ENCODE measurements at regions not wholly inside any gene's neighbourhood (a gene's known extent, or its start where the extent isn't known, plus 50 kb on each side); places are given as distances from the start of the nearest gene placed in this dataset.

DNA sequence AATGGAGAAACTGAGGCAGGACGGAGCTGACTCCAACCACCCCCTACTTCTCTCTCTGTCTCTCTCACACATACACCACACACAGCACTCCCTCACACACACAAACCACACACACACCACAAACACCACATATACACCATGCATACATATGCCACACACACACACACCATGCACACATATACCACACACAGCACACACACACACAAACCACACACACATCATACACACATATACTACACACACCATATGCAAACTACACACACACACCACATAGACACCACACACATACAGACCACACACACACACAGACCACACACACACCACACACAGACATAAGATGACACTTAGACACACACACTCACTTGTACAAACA is 94.3 kb downstream of the RIPK4 start:
- DNase-seq (ENCODE audit: low read depth, low spot score) = no peak

DNA sequence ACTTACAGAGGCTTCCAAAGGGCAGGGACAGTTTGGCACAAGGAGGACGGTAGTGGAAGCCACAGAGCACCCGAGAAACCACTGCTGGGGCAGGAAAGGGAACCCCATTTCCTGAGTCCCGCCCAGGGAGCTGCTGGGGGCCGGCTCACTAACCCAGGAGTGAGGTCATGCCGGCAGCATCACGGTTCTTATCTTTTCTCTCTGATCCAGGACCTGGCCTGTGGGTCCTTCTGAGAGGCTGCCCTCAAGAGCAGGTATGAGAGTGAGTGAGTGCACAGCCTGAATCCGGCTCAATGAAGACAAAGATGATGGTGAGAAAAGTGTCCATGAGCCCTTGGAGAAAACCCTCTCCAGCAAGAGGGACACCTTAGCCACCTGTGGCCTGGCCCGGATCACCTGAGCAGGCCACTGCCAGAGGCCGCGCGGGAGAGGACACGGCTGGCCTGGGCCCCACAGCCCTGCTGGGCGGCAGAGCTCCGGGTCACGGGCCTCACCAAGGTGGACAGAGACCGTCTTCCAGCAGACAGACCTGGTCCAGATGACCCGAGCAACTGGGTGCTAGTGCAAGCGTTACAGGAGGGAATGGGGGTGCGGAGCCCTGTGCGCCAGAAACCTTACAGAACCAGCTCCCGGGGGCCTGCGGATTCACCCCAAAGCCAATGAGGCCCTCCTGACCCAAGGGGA is 94.9 kb downstream of the RIPK4 start:
- DNase-seq (ENCODE audit: low read depth, low spot score) = no peak
- no peak overlapping the region for H3K4me3 ChIP-seq (ENCODE audit: low read depth, low read length)
- in situ Hi-C loops (cut with HindIII; ENCODE audit: low sequenced_read_pairs) = no loop called here
- TF ChIP-seq, protein P1, sequence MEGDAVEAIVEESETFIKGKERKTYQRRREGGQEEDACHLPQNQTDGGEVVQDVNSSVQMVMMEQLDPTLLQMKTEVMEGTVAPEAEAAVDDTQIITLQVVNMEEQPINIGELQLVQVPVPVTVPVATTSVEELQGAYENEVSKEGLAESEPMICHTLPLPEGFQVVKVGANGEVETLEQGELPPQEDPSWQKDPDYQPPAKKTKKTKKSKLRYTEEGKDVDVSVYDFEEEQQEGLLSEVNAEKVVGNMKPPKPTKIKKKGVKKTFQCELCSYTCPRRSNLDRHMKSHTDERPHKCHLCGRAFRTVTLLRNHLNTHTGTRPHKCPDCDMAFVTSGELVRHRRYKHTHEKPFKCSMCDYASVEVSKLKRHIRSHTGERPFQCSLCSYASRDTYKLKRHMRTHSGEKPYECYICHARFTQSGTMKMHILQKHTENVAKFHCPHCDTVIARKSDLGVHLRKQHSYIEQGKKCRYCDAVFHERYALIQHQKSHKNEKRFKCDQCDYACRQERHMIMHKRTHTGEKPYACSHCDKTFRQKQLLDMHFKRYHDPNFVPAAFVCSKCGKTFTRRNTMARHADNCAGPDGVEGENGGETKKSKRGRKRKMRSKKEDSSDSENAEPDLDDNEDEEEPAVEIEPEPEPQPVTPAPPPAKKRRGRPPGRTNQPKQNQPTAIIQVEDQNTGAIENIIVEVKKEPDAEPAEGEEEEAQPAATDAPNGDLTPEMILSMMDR (IDR thresholded peaks at IDR 0.05; ENCODE audit: low read depth, low read length) = no peak

More for the DNA sequence above, 94.3 kb downstream of the RIPK4 start:
- TF ChIP-seq, protein P1 (IDR thresholded peaks at IDR 0.05; ENCODE audit: low read depth, low read length) = no peak
- in situ Hi-C loops (cut with HindIII; ENCODE audit: low sequenced_read_pairs) = no loop called here
- H3K4me3 ChIP-seq (ENCODE audit: low read depth, low read length) = no peak overlapping the region

DNA sequence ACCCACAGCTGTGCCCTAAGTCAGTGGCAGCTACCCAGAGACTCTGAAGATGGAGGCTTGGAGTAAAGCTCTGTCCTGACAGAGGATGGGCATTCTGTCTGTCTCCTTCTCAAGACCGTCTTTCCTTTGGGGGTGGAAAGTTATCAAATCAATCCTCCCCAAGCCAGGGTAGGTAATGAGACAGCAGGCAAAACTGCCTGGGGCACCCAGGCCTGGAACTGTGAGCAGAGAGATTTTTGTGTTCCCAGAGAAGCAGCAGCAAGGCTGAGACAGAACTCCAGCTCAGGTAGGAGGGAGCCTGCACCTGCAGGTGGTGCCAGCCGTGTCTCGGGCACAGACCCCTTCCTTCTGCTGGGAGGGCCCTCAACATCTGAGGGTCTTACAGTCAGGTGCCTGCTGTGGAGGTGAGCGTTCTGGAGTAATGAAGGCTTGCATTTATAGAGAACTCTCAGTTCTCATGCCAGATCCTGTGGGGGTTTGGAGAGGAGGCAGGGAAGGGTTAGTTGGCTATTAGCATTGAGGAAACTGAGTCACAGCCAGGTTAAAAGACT is 95.6 kb downstream of the RIPK4 start:
- TF ChIP-seq, protein P1 (IDR thresholded peaks at IDR 0.05; ENCODE audit: low read depth, low read length) = no peak
- no peak for DNase-seq (ENCODE audit: low read depth, low spot score)
- H3K4me3 ChIP-seq (ENCODE audit: low read depth, low read length) = no peak overlapping the region
- in situ Hi-C loops (cut with HindIII; ENCODE audit: low sequenced_read_pairs) = no loop called here

GRCh38 chr21:41670056-41670805 is 96.6 kb downstream of the RIPK4 start:
- H3K4me3 ChIP-seq (ENCODE audit: low read depth, low read length) = no peak overlapping the region
- TF ChIP-seq, protein P1 (IDR thresholded peaks at IDR 0.05; ENCODE audit: low read depth, low read length) = no peak
- no peak for DNase-seq (ENCODE audit: low read depth, low spot score)
- in situ Hi-C loops (cut with HindIII; ENCODE audit: low sequenced_read_pairs) = no loop called here

DNA sequence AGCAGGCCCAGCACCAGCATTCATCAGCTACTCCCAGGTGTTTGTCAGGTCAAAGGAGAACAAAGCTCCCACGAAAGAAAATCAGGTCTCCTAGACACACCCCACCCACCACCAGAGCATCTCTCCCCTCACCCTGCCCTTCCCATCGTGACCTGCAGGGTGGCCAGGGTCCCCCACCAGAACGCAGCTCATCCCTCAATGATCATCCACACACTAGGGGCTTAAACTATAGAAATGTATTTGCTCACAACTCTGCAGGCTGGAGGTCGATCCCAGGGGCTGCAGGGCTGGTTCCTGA is 97.4 kb downstream of the RIPK4 start:
- TF ChIP-seq, protein P1 (IDR thresholded peaks at IDR 0.05; ENCODE audit: low read depth, low read length) = no peak
- in situ Hi-C loops (cut with HindIII; ENCODE audit: low sequenced_read_pairs) = no loop called here

GRCh38 chr21:41668686-41669532 is 97.9 kb downstream of the RIPK4 start:
- no peak overlapping the region for H3K4me3 ChIP-seq (ENCODE audit: low read depth, low read length)
- in situ Hi-C loops (cut with HindIII; ENCODE audit: low sequenced_read_pairs) = no loop called here
- no peak for DNase-seq (ENCODE audit: low read depth, low spot score)
- TF ChIP-seq, protein P1 (IDR thresholded peaks at IDR 0.05; ENCODE audit: low read depth, low read length) = no peak

More for the DNA sequence above, 97.4 kb downstream of the RIPK4 start:
- no peak overlapping the region for H3K4me3 ChIP-seq (ENCODE audit: low read depth, low read length)
- DNase-seq (ENCODE audit: low read depth, low spot score) = no peak
